C4-2B (cell line): ENCODE measurements at regions not wholly inside any gene's neighbourhood (a gene's known extent, or its start where the extent isn't known, plus 50 kb on each side); places are given as distances from the start of the nearest gene placed in this dataset.

Experiments used
- H3K27ac ChIP-seq: fragments of 450-650 bp; 2 replicates; pipeline ENCODE4 v1.5.1; 2017
- ZFX ChIP-seq: fragments of 450-650 bp; IDR thresholded peaks from 2 replicates; pipeline ENCODE4 v1.6.1; 2017
- TF ChIP-seq, protein P1 (sequence below): fragments of 450-650 bp; conservative IDR thresholded peaks from 2 replicates; pipeline ENCODE4 v1.5.1; 2017; ENCODE audit warnings: mild to moderate bottlenecking

DNA sequence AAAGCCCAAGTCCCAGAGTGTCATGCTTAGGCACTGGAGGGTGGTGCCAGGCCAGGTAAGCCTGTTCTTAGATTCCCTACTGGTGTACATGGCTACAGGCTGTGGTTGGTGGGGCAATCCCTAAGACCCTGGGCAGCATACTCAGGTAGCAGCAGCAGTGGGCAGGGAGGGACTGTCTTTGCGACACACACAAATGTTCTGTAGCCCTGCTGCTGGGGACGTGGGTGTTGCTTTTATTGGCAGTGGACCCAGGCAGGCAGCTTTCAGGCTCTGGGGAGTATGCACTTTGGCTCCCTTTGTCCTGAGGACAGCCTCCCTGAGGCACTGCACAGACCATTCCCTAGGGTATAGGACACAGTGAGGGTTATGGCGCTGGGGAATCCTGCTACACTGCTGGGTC, 137.1 kb upstream of the ADAMTS19 start:
- TF ChIP-seq, protein P1, sequence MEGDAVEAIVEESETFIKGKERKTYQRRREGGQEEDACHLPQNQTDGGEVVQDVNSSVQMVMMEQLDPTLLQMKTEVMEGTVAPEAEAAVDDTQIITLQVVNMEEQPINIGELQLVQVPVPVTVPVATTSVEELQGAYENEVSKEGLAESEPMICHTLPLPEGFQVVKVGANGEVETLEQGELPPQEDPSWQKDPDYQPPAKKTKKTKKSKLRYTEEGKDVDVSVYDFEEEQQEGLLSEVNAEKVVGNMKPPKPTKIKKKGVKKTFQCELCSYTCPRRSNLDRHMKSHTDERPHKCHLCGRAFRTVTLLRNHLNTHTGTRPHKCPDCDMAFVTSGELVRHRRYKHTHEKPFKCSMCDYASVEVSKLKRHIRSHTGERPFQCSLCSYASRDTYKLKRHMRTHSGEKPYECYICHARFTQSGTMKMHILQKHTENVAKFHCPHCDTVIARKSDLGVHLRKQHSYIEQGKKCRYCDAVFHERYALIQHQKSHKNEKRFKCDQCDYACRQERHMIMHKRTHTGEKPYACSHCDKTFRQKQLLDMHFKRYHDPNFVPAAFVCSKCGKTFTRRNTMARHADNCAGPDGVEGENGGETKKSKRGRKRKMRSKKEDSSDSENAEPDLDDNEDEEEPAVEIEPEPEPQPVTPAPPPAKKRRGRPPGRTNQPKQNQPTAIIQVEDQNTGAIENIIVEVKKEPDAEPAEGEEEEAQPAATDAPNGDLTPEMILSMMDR, result no peak
- TF ChIP-seq ZFX, result no peak
- no peak overlapping the region for H3K27ac ChIP-seq

DNA sequence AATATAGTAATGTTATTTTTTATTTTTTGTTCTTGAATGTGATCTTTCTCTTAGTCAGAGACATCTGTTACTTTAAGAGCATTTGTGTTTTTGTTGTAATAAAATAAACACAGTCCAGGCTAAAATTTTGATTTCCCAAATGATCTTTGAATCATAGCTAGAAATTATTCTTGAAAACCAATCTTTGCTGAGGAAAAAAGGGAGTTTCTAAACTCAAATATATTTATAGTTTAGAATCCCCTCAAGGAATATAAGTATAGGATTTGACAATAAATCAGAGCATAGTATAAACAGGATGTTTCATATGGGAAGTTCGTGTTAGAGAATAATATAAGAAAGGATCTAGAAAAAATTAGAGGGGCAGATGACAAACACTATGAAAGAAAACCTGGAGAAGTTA, 118.8 kb upstream of the ADAMTS19 start:
- no peak overlapping the region for H3K27ac ChIP-seq
- TF ChIP-seq, protein P1, result no peak
- TF ChIP-seq ZFX, result no peak

DNA sequence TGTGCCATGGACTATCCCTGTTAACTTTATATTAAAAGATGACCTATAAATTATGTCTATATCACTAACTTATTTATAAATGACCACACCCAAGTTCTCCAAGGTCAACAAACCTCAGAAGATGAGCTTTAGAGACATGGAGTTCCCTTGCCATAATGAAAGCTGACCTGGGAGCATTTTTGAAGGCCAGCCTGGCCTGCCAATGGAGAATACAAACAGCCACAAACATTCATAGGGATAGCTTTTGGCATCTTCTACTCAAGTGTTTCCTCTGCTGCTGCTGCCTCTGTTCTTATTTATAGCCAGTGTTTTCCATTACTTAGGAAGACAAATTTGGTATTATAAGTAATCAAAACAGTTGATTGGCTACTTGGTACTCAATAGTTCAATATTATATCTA, 117.3 kb upstream of the ADAMTS19 start:
- no peak overlapping the region for H3K27ac ChIP-seq
- TF ChIP-seq, protein P1, result no peak
- no peak for TF ChIP-seq ZFX

DNA sequence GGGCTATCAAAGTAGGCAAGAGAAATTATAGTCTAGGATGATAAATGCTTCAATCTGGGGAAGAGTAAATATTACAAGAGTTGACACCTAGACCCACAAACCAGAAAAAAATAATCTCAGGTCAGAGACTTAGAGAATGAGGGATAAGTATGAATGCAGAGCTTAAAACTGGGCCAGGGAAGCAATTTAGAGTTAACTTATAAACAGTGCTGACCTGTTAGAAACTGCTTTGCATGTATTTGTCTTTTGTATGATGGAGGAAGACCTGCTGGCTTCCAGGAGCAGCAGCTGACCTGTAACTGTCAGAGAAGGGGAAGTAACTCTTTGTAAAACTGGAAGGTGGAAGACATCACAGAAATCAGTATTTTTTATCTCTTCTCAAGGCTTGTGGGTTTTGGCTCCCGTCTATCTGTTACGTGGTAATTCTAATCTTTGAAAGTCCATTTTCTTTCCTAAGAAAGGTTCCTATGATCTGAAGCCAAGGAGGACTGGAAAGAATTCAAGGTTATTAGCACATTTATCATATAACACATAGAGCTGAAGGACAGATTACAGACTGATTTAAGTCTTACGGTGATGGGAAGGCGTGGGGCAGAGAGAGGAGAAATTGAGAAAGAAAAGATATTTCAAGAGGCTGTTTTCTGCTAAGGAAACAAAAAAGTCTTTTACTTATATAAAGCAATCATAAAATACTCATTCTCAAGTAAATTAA, 114.7 kb upstream of the ADAMTS19 start:
- no peak overlapping the region for H3K27ac ChIP-seq
- TF ChIP-seq ZFX, result no peak
- TF ChIP-seq, protein P1, result no peak

DNA sequence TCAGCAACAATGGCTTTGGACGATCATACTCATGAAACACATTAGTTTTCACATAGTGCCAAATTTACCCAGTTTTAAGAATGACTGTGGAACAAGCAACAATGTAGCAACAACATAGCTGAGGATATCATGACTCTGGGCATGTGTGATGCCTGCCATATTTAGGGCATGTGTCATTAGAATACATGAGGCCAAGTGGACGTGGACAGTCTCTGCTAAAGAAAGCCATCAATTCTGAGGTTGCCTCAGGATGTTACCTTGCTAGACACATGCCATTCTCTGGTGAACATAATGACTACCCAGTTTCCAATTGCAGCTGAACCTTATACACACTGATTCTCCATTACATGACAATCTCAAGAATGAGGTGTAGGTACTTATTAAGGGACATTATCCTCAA, 103.3 kb upstream of the ADAMTS19 start:
- no peak overlapping the region for H3K27ac ChIP-seq
- TF ChIP-seq ZFX, result no peak
- TF ChIP-seq, protein P1, result no peak

DNA sequence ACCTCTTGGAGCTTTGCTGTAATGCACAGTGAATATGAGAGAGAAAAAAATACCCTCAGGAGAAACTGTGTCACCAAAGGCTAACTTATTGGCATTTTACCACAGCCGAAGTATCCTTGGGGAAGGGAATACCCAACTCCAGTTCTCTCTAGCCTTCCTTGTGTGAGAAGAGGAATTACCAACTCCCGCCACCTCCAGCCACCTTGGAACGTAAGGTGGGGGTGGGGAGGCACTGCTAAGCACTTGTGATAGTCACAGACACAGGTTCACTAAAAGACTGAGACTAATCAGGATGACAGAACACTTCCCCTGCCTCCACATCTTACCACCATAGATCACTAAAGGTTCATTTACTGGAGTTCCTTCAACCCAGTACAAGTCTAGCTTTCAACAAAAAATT, 102.0 kb upstream of the ADAMTS19 start:
- no peak overlapping the region for H3K27ac ChIP-seq
- no peak for TF ChIP-seq ZFX
- TF ChIP-seq, protein P1, result no peak

DNA sequence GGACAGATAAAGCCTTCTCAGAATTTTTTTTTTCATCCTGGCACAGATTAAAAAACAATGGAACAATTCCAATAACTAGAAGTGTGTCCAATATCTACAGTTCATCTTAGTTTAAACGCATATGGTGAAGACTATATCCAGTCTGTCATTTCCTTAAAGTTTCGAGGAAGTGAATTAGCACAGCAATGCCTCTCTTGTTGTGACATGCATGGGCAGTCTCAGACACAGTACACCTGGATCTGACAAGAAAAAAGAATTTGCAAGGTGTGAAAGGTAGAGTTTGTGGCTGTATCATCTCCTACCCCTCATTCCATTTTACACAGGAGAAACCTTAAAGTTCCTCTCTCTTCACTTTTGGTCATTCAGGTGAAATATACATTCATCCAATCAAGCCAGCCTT, 100.6 kb upstream of the ADAMTS19 start:
- no peak for TF ChIP-seq ZFX
- TF ChIP-seq, protein P1, result no peak
- no peak overlapping the region for H3K27ac ChIP-seq
